SKM-1 treated with dmso at 0.1 percent for 144 hours (cell line): ENCODE measurements at regions not wholly inside any gene's neighbourhood (a gene's known extent, or its start where the extent isn't known, plus 50 kb on each side); places are given as distances from the start of the nearest gene placed in this dataset.

Source experiments
- DNase-seq: peaks from one replicate; lab custom pipeline; 2025; ENCODE audit not compliant: unreplicated experiment; lab: John Stamatoyannopoulos, UW

- no peak for DNase-seq
Observed at GRCh38 chr5:62727184-62727583, 148.6 kb downstream of the LRRC70 start.

DNA sequence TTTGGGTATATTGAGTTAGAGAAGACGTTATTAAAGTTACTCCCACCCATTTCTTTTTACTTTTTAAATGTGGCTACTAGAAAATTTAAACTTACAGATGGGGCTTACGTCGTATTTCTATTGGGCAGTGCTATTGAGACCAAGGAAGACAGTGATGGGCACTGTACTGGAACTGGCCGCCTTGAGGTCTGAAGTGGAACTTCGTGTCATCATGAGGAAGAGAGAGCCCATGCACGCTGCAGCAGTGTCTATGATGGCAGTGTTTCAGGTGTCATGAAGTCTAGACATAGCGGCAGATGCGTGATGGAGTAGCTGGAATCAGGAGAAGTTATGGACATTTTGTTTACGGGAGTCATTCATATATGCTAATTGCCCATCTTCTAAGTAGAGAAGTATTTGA, 143.7 kb downstream of the LRRC70 start:
- no peak for DNase-seq

GRCh38 chr5:62720031-62720441, 141.4 kb downstream of the LRRC70 start:
- peak; percentile 25 for DNase-seq

DNA sequence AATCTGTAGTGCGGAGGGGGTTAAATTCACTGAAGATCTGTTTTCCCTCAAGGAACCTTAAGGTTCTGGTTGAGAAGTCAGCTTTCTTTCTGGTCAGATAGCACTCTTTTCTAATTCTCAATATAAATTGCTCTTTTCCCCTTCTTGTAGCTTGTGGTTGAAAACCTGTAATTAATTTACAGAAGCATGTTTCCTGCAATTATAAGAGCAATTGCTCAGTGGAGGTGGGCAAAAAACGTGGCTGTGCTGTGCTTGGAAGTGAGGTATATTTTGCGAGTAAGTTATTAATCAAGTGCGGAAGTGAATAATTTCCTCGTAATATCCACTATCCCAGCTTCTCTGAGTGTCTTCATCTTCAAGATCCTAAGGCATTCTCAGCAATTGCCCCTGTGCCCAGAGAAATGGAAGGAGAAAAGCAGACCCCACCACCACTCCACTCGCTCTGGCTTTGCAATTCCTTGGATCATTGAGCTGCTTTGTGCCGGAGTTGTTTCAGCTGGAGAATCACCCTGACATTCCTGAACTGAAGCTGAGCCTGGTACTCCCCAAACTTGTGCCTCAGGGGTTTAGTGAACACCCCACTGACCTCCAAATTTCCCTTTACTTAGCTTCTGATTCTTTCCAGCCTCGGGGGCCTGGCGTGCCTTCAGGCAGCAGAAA, 140.6 kb downstream of the LRRC70 start:
- no peak for DNase-seq

GRCh38 chr5:62718324-62718723, 139.7 kb downstream of the LRRC70 start:
- no peak for DNase-seq

DNA sequence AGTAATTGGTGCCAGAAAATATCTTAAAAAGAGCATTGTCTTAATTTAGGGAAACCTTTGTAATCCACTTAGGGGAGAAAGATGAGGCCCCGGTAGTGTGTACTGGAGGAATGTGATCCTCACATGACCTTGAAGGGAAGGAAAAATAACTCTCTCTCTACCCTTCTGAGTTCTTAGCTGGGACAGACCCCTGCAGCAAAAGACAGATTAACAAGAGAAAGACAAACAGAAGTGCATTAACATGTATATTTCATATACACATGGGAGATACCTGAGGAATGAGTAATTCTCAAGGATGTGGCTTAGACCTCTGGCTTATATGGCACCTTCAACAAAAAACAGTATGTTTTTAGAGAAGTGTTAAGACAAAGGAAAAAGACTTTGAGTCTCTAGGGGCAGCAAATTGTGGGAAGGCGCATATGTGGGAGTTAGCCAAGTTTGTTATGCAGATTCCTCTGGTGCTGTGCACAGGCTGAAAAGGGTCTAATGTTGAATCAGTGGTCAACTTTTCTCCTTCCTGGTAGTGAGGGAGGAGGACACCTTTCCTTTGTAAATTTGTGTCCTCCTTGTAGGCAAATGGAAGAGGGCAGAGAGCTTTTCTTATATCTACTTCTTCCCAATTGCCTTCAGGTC, 138.8 kb downstream of the LRRC70 start:
- DNase-seq: no peak

- no peak for DNase-seq
Observed at GRCh38 chr5:62714296-62714695, 135.7 kb downstream of the LRRC70 start.

DNA sequence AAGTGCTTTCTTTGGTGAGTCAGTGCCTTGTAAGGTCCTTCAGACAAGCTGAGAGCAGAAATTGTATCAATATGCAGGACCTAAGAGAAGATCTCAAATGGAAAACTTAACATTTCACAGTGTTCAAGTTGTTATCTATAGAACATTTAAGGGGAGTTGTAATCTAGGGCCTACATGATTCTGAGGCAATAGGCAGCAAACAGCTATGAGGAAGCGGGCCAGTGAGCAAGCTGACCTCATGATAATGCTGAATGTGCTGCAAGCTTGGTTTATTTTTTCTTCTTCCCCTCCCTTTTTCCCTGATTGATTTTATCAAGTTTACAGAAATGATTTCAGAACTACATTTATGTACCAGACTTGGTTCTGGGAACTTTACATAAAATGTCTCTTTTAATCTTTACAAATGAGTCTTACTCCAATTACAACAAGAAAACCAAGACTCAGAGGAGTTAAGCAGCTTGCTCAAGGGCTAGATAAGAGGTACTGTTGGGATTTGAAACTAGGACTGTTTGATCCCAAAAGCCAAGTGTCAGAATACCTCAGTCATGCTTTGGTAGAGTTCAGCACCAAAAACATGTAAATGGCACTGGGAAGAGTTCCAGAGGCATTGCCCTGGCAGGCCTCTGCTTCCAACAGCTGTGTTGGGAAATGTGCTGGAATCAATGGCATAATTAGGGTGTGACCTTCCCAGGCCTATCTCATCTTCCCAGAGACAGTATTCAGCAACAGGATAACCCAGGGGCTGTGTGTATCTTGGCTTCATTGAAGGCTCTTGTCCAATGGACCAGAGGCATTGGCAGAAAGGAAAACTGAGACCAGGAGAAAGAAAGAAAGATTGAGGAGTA, 130.1 kb downstream of the LRRC70 start:
- no peak for DNase-seq

- no peak for DNase-seq
Observed at GRCh38 chr5:62707563-62707962, 128.9 kb downstream of the LRRC70 start.

GRCh38 chr5:62707131-62707530, 128.5 kb downstream of the LRRC70 start:
- DNase-seq: no peak

GRCh38 chr5:62705022-62705421, 126.4 kb downstream of the LRRC70 start:
- no peak for DNase-seq

GRCh38 chr5:62702126-62702525, 123.5 kb downstream of the LRRC70 start:
- no peak for DNase-seq

DNA sequence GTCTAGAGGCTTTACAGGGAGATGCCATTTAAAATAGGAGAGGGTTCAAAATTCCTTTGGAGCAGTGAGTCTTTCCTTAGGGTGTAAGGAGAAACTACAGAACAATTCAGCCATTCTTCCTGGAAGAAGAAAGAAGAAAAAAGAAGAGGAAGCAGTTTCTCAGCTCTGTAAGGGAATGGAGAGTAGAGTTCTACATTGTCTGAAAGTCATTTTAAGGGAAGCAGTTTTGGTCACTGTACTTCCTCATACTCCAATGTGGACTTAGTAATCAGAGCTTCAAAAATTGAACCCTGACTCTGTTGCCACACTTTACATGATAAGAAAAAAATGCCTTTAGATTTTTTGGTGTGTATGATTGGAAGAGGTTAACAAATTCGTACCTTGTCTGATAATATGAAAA, 122.4 kb downstream of the LRRC70 start:
- peak; percentile 66 for DNase-seq

- no peak for DNase-seq
Observed at GRCh38 chr5:62698756-62699155, 120.1 kb downstream of the LRRC70 start.

DNA sequence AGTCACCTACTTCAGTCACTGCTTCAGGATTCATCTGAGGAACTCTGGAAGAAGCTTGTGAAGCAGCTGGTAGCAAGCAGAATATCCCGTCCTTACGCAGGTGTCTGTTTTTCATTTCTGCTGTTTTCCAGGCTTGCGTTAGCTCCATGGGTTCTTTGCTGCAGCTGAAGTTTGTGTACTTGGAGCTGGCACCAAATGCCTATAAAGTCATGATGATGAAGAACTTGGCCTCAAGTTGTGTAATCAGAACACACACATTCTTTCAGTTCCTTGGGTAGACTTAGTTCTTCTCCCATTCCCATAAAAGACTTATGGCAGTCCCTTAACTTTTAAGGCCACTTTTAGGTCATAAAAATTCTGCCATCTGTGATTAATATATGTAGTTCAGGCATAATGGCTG, 116.7 kb downstream of the LRRC70 start:
- DNase-seq: no peak

DNA sequence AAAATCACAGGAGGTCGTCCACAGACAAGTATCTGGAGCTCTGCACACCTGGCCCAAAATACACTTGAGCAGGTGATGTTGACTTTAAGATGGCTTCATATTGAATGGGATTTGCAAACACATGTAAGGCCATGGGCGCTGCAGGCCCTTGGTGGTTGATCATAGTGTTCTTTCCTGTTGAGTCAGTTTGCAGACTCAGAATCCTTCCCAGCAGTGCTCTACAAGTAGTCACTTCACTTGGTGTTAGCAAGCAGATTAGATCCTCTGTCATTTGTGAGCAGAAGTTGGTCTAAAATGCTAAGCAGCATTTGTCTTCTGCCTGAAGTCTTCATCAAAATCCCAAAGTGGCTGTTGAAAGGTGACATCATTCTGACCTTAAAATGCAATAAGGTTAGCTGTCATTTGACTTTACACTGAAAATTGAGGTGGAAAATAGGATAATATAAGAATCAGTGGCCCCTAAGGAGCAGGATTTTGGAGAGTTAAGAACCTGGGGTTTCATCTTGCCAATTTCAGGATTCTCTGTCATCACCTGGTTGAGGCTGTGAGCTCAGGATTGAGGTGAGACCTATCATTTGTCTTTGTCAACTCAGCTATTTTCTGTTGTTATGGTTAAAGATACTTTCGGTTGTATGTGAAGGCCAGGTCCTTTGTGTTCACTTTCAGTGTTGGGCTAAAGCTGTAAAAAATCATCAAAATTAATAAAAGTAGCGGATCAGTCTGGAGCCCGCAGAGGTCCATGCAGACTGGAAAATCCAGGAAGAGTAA, 114.5 kb downstream of the LRRC70 start:
- no peak for DNase-seq

DNA sequence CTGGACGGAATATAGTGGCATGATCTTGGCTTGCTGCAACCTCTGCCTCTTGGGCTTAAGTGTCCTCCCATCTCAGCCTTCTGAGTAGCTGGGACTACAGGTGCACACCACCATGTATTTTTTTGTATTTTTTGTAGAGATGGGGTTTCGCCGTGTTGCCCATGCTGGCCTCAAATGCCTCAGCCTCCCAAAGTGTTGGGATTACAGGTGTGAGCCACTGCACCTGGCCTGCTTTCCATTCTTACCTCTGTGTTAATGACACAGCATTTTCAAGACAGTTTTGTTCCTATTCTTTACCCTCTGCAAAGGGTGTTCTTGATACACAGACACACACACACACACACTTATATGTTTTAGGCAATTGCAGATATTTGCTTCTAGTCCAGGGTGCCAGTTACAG, 113.3 kb downstream of the LRRC70 start:
- no peak for DNase-seq

DNA sequence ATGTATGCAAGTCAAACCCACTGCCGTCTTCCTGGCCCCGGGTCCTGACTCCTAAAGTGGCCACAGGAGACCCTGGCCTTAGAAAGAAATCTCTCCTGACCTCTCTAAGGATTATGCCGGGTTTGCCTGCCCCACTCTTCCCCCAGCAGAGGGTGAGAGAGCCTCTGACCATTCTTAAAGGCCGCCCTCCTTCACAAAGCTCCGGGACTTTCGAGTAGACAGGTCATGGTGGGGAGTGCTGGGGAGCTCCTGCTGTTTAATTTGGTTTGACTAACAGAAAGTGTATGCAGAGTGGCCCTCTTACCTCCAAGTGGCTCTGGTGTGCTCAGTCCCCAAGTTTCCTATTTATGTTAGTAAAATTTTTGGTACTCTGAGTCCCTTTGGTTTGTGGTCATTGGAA, 111.8 kb downstream of the LRRC70 start:
- no peak for DNase-seq

GRCh38 chr5:62689599-62690368, 111.2 kb downstream of the LRRC70 start:
- peak; percentile 78 for DNase-seq

DNA sequence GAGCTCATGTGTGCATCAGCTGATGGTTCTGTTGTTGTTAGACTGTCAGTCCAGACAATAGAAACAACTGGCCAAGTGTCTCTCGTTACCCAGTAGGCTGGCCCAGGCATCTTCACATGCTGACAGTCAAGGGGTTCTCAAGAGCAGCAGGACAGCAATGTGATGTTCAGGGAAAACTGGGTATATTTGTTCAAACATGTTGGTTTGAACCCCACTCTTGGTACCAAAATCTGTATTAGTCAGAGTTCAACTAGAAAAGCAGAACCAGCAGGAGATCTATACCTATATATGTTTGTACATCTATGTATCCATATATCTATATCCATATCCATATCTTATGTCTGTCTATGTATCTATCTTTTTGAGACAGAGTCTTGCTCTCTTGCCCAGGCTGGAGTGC, 108.1 kb downstream of the LRRC70 start:
- DNase-seq: no peak

GRCh38 chr5:62685221-62685620, 106.6 kb downstream of the LRRC70 start:
- DNase-seq: no peak
